ENCODE measurements at regions not wholly inside any gene's neighbourhood (a gene's known extent, or its start where the extent isn't known, plus 50 kb on each side); places are given as distances from the start of the nearest gene placed in this dataset.

DNA sequence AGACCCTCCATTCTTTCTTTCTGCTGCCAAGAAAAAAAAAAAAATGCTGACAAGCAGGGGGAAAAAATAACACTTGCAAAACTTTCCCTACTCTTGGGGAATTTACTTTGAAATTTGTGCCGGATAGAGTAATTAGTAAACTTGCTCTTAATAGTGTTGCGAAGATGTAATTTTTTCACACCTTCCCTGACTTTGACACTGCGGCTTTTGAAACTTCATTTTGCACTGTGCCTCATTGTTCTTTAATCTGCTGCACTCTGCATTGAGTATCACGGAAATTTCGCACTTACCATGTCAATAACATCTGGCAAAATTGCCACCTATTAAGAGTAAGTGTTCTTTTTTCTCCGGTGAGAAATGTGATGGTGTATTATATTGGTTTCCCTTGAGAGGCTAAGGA lies 596.1 kb downstream of the VRK1 start:
- DNase-seq (ENCODE audit: low read depth): no peak

DNA sequence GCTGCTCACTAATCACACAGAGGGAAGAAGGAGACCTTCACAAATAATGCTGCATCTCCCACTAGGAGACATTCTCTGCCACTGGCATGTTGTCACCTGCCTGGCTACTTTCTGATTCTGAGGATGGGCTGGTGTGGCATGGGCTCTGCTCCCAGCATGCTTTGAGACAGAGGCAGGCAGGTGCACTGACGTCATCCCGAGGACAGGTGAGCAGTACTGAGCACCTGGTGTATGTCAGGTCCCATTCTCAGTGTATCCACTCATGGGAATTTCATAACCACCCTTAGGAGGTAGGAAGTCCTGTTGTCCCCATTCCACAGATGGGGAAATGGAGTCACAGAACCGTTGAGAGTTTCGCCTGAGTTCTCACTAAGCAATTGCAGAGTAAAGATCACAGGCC lies 597.9 kb downstream of the VRK1 start:
- DNase-seq (ENCODE audit: low read depth): no peak

DNA sequence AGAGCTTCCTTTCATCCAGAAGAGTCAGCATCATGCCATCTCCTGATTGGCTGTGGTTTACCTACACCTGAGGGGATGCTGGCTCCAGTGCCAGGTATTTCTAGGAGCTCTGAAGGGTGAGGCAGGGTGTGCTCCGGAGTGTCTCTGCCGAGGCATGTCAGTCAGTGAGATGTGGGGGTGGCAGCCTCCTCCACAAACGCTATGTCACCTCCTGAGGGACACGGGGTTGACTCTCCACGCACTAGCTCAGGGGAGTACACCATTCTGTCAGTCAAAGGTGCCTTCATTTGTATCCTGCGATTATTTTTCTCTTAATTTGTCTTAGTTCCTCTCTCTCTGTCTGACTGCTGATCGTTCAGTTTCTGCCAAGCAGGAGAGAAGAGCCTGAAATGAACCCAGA lies 604.5 kb downstream of the VRK1 start:
- DNase-seq (ENCODE audit: low read depth): no peak

DNA sequence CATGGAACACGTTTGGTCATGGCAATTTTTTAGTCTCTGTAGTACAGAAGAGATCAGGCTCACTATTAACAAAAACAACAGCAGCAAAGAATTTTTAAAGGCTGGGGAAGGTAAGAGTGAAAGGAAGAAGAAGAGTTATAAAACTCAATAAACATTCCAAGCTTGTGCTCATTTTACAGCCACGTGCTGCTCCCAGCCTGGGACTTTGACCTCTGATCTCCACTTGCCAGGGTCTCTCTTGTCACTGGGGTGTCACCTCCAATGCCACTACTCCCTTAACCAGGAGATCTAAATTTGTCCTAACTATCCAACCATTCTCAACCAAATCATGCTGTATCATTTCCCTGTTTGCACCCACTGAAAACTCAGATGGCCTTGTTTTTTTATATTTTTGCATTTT lies 605.1 kb downstream of the VRK1 start:
- no peak for DNase-seq (ENCODE audit: low read depth)

DNA sequence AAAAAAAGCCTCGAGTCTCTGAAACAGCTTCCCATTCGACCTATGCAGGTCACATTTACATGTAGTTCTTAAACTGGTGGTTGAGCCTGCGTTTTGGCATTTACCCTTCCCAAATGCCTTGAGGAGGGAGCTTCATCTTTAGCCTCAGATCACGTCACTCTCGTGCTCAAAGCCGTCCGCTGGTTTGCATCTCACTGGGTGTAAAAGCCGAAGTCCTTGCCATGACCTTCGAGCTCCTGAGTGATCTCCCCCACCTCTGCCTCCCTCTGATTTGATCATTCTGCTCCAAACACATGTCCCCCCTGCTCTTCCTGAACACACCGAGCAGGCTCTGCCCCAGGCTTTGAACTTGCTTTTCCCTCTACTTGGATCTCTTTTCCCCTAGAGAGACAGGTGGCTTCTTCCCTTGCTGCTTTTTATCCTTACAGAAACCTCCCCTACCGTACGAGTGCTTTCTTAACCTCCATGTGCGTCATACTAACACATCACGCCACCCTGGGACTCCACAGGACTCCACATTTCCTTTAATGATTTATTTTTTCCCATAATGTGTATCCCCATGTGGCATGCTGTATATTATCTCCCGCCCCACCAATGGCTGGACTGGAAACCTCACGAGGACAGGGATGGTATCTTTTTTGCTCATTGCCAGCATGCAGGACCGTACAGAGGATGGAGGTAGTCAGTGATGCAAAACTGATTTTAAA lies 610.7 kb downstream of the VRK1 start:
- DNase-seq (ENCODE audit: low read depth): peak; percentile 3

DNA sequence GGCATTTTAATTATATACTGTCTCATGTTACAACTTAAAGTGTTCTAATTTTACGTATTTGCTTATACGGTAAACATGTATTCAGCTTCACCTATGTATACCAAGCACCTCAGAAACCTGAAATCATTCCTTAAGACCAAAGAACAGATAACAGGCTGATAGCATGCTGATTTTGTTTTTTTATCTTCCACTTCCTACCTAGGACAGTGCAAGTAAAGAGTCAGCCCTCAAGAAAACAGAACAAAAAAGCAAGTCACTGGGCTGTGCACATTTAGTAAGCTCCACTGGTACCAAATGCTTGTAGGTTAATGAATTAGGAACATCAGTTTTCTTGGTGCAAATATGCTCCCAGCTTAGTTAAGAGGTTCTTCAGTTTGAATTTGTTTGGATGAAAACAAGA lies 611.3 kb downstream of the VRK1 start:
- DNase-seq (ENCODE audit: low read depth): no peak

DNA sequence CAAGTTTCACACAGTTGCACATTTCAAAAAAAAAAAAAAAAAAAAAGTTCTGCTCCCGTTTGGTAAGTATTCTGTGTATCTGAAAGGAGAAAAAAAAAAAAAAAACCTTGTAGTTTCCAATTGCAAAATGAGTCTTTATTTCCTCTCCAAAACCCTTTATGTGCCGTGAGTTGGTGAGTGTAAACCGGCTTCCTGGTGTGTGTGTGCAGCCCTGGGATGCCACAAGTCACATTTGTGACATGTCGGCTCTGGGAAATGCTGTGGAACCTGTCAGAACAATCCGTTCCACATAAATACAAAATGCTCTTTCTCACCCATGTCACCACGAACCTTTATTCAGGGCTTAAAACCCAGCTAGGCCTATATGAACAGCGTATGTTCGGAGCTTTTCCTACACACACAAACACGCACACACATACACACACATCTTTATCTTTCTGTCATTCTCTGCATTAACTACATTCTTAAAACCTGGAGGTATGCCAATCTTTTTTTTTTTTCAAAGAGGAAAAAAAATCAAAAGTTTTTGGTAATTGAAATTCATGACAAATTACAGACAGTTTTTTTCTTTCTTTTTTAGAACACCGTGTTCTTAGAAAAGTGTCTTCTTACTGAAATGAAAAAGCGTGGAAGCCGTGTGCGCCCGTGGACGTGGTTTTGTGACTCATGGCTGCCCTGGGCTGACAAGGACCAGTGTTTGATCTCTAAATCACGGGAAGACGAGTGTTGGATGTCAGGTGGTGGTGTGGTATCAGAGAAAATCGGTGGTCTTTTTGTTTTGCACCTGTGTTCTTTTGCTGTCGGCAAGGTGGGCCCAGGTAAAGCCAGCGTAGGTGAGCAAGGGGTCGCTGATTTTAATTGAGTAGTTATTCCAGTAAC lies 612.0 kb downstream of the VRK1 start:
- DNase-seq (ENCODE audit: low read depth): no peak

DNA sequence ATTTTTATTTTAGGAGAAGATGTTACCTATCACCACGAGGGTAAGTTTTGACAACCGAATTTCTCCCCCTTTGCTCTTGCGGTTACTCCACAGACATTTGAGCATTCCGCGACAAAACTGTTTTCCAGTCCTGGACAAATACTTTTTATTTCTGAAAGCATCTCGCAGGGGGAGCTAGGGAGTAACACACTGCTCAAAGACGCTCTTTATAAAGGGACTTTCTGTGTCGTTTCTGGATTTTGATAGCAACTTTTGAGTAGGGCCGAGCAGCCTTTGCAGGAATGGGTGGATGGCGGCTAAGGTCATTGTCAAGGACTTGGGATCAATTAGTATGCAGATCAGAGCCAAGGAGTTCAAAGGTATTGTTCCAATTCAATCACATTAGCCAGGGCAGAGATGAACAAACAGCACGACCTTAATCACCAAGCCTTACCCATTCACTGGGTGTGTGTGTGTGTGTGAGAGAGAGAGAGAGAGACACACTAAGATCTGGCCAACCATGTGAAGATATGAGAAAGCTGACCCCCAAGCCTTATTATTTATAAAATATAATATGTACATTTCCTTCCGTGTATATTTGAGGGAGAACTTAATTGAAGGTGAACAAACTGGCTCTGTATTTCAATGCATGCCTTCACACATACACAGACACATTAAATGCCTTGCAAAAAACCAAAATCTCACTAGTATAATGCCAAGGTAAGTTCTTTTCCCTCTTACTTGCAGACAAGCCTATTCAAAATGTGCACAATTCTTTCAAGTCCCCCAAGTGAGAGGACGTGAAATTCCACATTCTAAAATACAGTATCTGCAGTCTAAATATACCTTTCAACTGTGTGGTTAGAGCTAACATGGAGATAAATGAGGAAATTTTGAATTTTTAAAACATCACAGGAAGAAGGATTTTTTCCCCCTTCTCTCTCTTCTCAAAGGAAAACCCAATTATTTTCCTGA lies 613.8 kb downstream of the VRK1 start:
- no peak for DNase-seq (ENCODE audit: low read depth)

DNA sequence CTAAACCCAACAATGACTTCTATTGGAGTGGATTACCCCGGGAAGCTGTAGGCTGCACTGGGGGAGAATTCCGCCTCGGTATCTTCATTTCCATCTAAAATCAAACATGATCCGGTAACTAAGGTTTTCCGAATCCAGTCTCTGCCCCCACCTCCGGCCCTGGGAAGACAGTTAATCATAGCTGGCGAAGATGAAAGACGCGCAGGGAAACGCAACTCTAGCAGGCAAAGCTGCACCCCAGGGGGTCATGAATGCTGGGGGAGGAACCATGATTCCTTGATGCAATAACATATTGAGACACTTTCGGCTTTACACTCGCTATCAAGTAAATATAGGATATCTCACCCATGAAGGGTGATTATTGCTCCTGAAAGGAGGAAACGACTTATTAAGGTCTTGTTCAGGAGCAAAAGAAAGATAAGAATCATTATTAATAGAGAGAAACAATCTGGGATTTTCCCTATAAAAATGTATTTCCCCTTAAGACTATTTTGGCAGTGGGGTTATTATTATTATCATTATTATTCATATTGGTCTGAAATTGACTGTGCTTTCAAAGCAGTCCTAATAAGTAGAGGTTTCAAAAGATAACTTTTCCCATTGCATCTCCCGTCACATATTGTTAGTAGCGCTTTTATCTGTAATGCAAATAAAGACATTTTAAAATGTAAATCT lies 614.9 kb downstream of the VRK1 start:
- DNase-seq (ENCODE audit: low read depth): no peak

DNA sequence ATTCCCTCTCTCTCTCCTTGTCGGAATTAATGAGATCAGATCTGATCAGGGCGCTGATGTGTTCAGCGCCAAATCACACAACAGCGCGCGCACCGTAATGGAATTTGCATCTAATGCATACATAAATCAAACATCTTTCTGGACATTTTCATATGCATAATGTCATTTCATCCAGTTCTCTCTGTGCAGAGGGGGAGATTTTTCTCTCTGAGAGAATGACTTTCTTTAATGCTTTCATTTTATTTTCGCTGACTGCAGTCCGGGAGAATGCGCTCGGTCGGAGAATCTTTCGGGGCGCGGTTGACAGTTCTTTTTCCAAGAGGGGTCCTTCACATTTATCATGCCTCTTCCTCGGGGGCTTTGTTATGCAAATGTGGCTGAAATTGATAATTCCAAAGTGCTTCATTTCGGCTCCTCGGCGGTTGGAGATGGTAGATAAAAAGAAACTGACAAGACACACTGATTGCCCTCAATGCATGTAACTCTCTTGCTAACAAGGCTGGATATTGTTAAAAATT lies 615.9 kb downstream of the VRK1 start:
- DNase-seq (ENCODE audit: low read depth): no peak

DNA sequence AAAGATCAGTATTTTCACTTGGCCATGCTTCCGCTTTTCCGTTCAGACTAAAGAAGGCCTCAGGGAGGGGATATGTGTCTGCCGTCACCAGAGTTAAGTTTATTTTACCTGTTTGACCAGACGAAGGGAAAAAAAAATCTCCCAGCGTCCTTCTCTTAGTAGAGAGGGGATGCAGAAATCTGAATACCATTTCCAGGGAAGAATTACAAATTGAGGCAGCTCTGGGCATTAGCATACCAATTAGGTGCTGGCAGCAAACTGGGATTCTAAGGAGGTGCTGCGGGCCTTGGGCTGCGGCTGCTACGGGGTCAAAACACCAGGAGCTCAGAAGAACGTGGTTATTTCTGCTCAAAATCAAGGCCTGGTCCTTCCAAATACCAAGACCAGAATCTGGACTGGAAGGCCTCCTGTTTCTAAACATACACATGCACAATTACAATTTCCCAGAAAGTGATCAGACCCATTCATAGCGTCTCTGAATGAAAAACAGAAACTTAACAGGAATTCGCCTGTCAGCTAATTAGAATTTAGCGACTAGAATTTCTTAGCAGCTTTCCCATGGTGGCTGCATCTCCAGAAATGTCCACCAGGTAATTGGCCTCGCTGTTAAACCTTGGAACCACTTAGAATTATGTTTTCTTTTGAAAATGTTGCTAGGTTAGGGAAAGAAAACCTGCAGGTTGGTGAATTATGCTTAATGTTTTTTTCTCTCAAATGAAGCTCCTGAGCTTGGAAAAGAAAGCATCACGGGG lies 617.0 kb downstream of the VRK1 start:
- DNase-seq (ENCODE audit: low read depth): no peak

DNA sequence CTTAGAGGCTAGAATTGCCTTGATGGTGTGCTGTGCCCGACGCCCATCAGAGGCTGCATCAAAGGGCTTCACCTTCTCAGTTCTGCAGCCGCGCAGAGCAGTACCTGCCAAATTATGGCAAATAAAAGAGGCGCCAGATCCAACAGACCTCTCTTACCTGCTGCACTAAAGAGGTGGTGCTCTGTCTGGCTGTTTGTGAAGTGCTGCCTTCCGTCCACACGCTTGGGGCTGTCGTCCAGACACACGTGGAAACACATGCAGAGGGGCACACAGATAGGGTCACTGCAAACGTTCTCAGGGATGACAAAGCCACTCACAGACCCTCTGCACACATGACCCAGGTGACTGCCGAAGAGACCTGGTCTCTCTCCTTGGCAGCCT lies 617.5 kb downstream of the VRK1 start:
- DNase-seq (ENCODE audit: low read depth): no peak

DNA sequence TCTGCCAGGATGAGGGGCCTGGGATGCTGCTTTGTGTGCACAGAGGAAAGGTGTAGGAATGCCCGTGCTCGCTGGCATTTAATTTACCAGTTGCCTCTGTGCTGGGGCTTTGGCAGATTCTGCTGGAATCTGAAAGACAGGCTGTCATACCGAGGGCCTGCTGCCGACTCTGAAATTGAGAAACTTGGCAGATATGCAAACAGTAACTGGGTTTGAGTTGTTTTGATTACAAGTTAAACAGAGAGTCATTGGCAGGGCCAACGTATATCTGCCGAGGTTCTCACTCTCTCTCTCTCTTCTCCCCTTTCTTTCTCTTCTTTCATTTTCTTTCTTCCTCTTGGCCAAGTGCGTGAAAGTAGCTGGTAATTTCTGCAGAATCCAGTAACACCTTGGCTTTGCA lies 618.7 kb downstream of the VRK1 start:
- no peak for DNase-seq (ENCODE audit: low read depth)

DNA sequence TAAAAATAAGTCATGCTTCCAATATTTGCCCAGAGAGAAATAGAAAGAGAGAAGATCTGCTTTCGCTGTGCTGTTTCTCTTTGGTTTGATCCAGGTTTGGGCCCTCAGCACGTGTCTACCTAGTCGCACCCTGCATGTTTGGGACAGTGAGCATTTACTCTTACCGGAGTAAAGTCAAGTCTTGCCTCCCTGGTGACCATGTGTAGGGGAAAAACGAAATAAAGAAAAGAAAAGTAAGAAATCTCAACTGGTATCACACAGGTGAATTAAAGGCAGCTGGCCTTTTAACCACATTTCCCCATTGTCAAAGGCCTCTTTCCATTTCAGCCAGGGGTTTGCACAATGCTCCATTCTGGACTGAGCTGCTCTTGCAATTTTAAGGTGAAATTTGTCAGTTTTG lies 619.4 kb downstream of the VRK1 start:
- no peak for DNase-seq (ENCODE audit: low read depth)

DNA sequence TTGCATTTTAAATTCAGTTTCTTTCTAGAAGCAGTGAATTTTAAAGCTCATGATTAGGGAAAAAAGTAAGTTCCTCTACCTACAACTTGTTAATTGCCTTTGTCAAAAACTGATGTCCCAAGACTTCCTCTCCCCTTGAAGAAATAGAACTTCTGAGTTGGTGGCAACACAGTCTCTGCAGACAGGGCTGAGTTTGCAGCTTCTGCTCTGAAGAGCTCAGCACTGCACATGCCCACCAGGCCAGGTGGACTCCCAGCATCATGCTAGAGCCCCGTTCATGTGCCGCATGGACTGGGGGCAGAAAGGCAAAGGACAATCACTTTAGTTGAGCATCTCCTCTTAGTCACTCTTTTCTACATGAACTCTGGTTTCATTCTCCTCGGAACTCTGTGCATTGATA lies 620.1 kb downstream of the VRK1 start:
- no peak for DNase-seq (ENCODE audit: low read depth)

DNA sequence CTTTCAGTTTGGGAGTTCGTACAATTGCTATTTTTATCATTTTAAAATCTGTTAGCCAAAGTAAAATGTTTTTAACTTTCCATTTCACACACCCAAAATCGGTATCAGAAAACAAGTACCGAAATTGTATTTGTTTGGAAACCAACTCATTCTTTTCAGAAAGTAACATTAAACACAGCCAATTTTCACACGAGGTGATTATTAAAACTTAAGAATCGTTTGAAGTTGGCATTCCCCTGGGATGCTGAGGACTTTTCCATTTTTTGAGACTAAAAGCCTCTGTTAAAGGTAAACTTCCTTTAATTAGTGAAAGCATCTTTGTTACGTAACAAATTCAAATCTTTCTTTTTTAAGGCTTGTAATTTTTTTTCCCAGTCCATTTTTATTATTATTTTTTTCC lies 623.0 kb downstream of the VRK1 start:
- DNase-seq (ENCODE audit: low read depth): no peak

DNA sequence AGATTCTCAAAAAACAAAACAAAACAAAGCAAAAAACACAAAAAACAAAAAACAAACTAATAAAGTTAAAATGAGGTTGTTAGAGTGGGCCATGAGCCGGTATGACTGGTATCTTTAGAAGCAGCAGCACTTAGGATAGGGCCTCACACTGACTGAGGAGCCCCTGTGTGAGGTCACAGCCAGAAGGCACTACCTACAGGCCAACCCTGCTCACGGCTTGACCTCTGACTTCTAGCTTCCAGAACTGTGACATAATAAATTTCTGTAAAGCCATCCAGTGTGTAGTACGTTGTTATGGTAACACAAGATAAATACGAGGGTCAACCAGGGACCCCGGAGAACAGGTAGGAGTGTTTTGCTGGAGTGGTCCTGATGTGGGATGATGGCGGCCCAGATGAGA lies 629.6 kb downstream of the VRK1 start:
- no peak for DNase-seq (ENCODE audit: low read depth)

DNA sequence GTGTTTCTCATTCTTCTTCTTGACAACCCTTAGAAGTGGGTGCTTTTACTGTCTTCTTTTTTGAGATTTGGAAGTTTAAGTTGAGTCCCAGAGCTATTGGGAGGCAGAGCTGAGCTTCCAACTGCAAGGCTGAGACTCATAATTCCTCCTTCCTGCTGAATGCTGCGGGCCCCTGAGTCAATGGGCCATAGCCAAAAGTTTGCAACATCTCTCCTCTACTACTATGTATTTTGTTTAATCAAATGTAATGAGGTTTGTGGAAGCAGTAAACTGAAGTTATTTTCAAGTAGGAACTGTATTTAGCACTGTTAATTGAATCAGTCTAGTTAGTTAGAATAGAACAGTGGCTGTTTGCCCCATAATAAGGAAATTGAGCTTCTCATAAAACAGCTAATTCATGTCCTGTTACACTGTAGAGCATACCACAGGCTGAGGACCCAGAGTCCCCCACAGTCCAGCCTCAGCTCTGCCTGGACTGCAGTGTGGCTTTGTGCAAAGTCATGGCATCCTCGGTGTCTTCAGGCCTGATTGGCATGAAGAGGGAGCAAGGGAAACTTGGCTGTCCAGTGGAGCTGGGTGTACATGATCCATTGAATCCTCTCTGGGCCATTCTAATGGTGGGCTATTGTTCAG lies 631.7 kb downstream of the VRK1 start:
- DNase-seq (ENCODE audit: low read depth): no peak

DNA sequence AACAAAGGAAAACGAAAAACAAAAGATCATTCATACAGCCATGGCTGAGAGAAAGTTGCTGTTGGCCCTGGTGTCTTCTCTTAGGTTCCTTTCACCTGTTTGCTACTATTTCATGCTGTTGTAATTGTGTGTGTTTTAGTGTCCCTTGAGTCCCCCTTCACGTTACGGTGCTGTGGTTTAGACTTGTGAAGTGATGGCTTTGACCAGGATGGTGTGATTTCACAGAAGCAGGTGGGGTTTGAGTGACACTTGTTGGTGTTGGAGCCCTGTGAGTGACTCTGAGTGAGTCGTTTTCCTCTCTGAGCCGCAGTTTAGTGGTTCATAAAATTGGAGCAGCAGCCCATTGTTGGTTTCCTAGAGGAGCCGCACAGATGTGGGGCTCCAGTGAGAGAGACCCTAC lies 635.4 kb downstream of the VRK1 start:
- no peak for DNase-seq (ENCODE audit: low read depth)

DNA sequence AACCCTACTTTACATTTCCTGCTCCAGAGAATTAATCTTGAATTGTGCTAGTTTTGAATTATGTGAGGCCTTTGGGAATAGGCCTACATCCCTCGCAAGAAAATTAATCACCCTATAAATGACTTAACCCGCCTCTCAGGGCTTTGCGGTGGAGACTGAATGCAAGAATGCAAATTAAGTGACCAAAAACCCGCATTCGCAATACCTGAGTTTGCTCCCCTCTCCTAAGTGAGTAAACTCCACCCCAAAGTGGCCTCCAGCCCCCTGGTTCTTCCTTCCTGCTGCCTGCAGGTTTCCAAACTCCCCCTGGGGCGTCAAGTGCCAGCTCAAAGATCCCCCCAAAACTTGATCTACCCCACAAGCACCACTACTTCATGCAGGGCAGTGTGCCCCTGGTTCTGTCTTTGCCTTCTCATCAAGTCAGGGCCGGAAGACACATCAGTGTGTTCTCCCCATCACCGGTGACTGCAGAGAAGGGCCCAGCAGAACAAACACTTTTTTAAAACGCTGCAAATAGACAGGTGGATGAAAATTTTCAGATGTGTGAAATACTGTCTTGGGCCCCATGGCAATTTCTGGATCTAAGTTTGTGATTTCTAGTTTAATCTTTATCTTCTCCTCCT lies 644.7 kb downstream of the VRK1 start:
- no peak for DNase-seq (ENCODE audit: low read depth)
